NCI-H1436 treated with DMSO at 0.1 percent for 48 hours (cell line): ENCODE measurements at regions not wholly inside any gene's neighbourhood (a gene's known extent, or its start where the extent isn't known, plus 50 kb on each side); places are given as distances from the start of the nearest gene placed in this dataset.
"Not testable (repeated sequence)": the region's sequence is repeated elsewhere in the genome, so short reads cannot be mapped to it uniquely, and the experiment has no call there.

Experiments used
- DNase-seq: peaks from one replicate; lab custom pipeline; 2025; lab: John Stamatoyannopoulos, UW

DNA sequence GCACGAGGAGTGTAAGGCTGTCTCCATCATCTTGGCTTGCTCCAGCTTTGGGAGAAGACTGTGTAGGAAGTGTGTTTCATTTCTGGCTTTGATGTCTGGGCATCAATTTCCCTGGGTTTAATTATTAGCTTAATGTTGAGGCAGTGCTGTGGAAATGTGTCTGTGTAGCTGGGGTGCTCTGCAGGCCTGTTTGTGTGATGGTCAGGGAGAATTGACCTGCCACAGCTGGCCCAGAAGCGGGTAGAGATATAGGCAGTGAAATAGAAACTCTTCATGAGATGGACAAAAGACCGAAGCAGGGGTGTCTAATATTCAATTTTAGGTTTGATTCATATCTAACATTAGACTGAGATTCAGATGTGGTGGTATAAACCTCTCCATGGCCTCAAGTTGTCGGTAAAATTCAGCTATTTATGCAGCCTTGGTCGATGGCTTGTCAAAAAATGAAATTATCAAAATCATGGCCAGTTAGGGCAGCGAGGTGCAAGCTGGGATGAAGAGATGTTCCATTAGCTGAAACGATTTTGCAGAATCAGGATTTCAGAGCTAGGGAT is 95.3 kb upstream of the SNX9 start:
- no peak for DNase-seq

DNA sequence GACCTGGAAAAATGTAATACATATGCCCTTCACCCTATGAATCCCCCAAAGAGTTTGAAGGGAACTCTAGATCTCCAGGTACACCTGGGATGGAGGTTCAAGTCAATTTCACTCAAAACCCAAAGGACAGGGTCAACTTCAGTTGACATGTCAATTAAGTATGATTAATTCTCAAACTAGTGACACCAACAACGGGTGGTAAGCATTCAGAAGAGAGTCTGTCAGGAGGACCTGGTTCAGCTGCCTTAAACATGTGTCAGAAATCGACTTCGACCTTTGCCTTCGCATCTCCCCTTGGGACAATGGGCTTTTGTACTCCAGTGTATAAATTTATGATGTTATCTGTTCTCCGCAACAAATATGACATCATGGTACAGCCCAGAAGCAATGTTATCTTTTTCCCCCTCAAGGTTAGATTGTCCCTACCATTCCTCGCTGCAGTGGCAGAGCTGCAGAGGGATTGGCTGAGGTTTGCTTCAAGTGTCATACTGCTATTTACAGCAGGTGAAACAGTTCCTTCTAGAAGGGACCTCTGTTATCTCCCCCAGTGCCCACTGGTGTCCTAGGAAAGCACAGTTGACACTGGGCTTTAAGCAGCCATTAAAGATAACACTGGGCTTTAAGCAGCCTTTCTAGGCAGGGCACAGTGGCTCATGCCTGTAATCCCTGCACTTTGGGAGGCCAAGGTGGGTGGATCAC is 94.7 kb upstream of the SNX9 start:
- no peak for DNase-seq

DNA sequence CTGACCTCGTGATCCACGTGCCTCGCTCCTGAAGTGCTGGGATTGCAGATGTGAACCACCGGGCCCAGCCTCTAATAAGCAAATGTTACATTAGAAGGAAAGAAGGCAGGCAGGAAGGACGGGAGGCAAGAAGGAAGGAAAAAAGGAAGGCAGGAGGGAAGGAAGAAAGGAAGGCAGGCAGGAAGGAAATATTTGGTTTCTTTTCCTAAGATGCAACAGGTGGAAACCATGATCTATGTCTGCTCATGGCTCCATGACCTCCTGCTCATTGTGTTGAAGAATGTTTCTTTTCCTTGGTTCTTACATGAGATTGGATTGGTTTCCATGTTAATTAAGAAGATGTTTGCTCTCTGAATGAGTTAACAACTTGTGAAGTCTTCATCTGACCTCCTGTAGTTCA is 91.8 kb upstream of the SNX9 start:
- DNase-seq: no peak

DNA sequence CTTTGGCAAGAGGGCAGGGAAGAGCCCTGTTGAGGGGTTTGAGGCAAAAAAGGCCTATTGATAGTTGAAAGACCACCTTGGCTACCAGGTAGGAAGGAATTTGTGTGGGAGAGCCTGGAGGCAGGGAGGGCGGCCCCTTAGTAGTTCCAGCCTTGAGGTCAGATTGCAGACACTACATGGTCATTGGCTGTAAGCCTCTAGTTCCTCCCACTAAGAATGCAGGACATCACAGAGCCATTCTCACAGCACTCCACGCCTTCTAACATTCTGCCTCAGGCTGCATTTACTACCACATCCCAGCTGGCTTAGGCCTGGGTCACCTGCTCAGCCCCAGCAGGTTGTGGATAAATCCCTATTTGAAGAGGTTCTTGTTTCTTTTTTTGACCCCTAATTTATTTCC is 91.0 kb upstream of the SNX9 start:
- no peak for DNase-seq

GRCh38 chr6:157732416-157733161 is 90.5 kb upstream of the SNX9 start:
- no peak for DNase-seq

DNA sequence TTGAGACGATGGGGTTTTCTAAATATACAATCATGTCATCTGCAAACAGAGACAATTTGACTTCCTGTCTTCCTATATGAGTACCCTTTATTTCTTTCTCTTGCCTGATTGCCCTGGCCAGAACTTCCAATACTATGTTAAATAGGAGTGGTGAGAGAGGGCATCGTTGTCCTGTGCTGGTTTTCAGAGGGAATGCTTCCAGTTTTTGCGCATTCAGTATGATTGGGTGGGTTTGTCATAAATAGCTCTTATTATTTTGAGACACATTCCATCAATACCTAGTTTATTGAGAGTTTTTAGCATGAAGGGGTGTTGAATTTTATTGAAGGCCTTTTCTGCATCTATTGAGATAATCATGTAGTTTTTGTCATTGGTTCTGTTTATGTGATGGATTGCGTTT is 86.5 kb upstream of the SNX9 start:
- not testable (repeated sequence) for DNase-seq

DNA sequence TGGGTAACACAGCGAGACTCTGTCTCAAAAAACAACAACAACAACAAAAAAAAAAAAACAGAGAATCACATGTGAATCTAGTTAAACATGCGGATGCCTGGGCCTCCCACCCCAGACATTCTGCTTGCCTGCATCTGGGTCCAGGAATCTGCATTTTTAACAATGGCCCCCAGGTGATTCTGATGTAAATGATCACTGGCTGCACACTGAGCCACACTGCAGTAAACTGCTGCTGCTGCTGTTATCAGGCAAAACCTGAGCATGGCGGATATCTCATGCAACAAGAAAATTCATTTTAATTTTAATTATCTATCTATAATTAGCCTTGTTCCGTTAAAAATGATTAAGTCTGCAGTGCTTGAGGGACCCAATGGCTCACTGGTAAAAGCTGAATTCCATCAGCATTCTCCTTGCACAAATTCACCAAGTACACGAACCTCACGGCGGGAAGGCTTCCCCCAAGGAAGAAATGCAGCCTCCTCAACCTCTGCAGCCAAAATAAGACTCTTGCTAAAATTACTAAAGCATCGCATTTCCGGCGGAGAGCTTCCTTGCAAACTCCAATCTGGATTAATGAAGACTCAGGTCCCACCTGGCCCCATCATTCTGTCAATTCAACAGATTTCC is 81.6 kb upstream of the SNX9 start:
- no peak for DNase-seq

DNA sequence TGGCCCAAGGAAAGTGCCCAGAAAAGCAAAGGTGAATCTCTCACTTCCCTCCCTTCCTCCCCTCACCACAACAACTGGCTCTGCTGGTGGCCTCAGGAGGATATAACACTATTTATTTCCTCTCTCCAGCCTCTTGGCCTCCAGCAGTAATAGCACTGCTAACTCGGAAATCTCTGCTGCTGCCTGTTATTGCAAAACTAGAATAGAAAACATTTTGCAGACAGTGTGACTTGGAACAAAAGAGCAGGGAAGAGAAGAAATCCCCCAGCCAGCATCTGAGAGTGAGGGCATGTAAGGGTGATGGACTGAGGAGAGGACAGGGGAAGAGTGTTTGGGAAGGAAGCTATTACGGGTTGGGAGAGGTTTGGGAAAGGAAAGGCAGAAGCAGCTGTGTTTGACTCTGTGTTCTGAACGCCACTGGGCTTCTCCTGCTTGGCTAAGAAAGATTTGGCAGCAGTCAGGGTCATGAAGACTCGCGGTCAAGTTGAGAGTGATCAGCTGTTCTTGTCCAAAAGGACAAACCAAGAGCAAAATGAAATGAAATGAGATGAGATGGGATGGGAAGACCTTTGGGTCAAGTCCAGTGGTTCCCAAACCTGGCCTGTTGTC is 81.0 kb upstream of the SNX9 start:
- no peak for DNase-seq

- DNase-seq: no peak
These were observed 78.9 kb upstream of the SNX9 start for GRCh38 chr6:157744102-157744601.

- no peak for DNase-seq
These were observed 76.1 kb upstream of the SNX9 start for GRCh38 chr6:157746897-157747296.

DNA sequence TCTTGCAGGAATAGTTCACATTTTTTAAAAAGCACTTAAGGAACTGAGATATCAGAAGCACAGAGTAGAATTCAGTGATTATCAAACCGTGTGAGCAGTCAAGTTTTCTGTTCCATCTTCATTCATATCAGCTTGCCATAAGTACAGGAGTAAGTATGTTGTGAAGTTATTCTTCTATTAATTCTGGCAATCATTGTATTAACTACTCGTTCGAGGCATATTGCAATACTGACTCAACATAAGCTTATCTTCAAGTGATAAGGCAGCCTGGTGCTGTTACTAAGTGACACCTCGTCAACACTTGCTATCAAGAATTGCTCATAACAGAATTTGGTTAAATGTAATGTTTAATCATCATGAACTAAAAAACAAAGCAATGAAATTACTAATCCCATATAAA is 75.7 kb upstream of the SNX9 start:
- DNase-seq: no peak

GRCh38 chr6:157748839-157749571 is 74.0 kb upstream of the SNX9 start:
- DNase-seq: no peak

GRCh38 chr6:157750973-157751372 is 72.1 kb upstream of the SNX9 start:
- DNase-seq: not testable (repeated sequence)

- no peak for DNase-seq
These were observed 71.4 kb upstream of the SNX9 start for GRCh38 chr6:157751547-157752200.

- not testable (repeated sequence) for DNase-seq
These were observed 70.2 kb upstream of the SNX9 start for GRCh38 chr6:157752879-157753278.

GRCh38 chr6:157753291-157753690 is 69.8 kb upstream of the SNX9 start:
- no peak for DNase-seq

DNA sequence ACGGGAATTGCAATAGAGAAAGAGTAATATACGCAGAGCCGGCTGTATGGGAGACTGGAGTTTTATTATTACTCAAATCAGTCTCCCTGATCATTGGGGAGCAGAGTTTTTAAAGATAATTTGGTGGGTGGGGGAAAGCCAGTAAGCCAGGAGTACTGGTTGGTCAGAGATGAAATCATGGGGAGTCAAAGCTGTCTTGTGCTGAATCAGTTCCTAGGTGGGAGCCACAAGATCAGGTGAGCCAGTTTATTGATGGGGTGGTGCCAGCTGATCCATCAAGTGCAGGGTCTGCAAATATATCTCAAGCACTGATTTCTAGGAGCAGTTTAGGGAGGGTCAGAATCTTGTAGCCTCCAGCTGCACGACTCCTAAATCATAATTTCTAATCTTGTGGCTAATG is 69.2 kb upstream of the SNX9 start:
- not testable (repeated sequence) for DNase-seq

DNA sequence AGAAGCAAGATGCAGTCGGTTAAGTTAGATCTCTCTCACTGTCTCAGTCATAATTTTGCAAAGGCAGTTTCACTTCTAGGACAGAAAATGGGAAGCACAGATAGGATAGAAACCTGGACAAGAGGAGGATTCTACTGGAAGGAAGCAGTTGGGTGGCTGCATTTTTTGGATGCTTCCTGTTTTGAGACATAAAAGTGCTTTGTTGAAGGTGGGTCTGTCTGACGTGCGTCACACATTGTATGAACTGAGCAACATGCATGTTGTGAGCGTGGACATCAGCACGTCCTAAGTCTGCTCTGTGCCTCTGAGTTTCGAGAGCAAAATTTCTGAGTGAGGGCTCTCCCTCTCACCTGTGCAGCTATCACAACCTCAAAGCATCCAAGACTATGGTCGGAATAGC is 68.7 kb upstream of the SNX9 start:
- no peak for DNase-seq

DNA sequence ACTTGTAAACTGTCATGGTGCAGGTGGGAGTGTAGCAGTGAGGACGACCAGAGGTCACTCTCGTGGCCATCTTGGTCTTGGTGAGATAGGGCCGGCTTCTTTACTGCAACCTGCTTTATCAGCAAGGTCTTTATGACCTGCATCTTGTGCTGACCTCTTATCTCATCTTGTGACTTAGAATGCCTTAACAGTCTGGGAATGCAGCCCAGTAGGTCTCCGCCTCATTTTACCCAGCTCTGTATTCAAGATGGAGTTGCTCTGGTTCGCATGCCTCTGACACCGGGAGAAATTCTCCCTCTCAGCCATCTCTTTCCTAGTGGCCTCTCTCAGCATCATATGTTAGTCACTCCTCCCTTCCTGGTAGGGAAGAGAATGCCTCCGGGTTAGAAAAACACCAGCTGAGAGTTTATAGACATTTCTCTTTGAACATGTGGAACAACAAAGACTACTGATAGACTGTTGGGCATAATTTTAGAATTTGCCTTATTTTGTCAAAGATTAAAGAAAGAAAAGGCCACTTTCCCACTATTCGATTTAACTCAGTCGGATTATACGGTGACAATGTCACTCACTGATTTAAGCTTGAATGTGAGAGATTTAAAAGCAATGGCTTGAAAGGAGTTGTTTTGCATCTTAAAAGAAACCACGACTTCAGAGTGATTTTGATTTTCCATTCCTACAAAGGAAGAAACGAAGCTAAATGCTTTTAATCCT is 67.9 kb upstream of the SNX9 start:
- DNase-seq: no peak

GRCh38 chr6:157755746-157756411 is 67.2 kb upstream of the SNX9 start:
- DNase-seq: no peak
